Thyroid gland (tissue), 4 donors: ENCODE measurements at regions not wholly inside any gene's neighbourhood (a gene's known extent, or its start where the extent isn't known, plus 50 kb on each side); places are given as distances from the start of the nearest gene placed in this dataset.

ENCODE experiments used
- DNase-seq, 2 donors: peaks; one replicate each; pipeline ENCODE4 v3.0.0-alpha.2; 2019
- H3K27ac ChIP-seq, 3 donors: fragments of 200-600 bp; sonication (generic); 1 replicate in 2 of 3; 2 replicates in 1 of 3; pipeline ENCODE4 v1.5.1; 2016 to 2019; ENCODE audit warnings: mild to moderate bottlenecking in 1 of 3, moderate library complexity in 1 of 3
- H3K27me3 ChIP-seq: fragments of 200-600 bp; sonication (generic); one replicate; pipeline ENCODE4 v1.5.1; 2019
- H3K36me3 ChIP-seq, 2 donors: fragments of 200-600 bp; sonication (generic); one replicate each; pipeline ENCODE4 v1.5.1; 2016 to 2019
- H3K4me1 ChIP-seq, 2 donors: fragments of 200-600 bp; sonication (generic); one replicate each; pipeline ENCODE4 v1.5.1; 2017 to 2019
- H3K4me3 ChIP-seq, 3 donors: fragments of 200-600 bp; sonication (generic); replicated peaks in 1 of 3; 1 replicate in 2 of 3; 2 replicates in 1 of 3; pipeline ENCODE4 v1.5.1; 2016; ENCODE audit warnings: mild to moderate bottlenecking in 1 of 3
- H3K9me3 ChIP-seq: fragments of 200-600 bp; sonication (generic); one replicate; pipeline ENCODE4 v1.5.1; 2017
- POLR2A ChIP-seq, 2 donors: fragments of 450-650 bp; IDR thresholded peaks; one replicate each; pipeline ENCODE4 v1.6.1; 2017; ENCODE audit warnings: antibody characterized with exemption in 2 of 2, mild to moderate bottlenecking in 2 of 2, moderate library complexity in 1 of 2
- WGBS, 2 donors: methylation state at CpG; one replicate each; pipeline ENCODE4 v1.1.5; 2017; 5-methylcytosine and 5-hydroxymethylcytosine counted together
- intact Hi-C: fragments of 100-400 bp; cut with DNase I; formaldehyde crosslinking; loops from one replicate; pipeline ENCODE4 v1.15.1; 2023
- TF ChIP-seq, protein P1 (sequence below), 6 experiments: fragments of 200-600 bp in 3 of 6; fragments of 450-650 bp in 3 of 6; sonication (generic) in 3 of 6; IDR thresholded peaks; one replicate each; pipeline ENCODE4 v1.5.1; 2016 to 2019; ENCODE audit warnings: antibody characterized with exemption in 6 of 6, mild to moderate bottlenecking in 2 of 6, inconsistent platforms in 1 of 6, moderate library complexity in 1 of 6

- Histone ChIP-seq H3K36me3 (no peaks in the 10 kb centered on the region), H3K4me1 (no peaks in the 10 kb centered on the region), H3K9me3 (no peaks in the 10 kb centered on the region), H3K27me3 (no peaks in the 10 kb centered on the region), H3K4me3 (no peak overlapping the region), H3K27ac (no peak overlapping the region)
- intact Hi-C loops, result no loop called here
- WGBS, 2 donors, result 91 to 99% methylated on average over 1 of the region's 1 CpG
- DNase-seq, result no peak
- TF ChIP-seq, protein P1, sequence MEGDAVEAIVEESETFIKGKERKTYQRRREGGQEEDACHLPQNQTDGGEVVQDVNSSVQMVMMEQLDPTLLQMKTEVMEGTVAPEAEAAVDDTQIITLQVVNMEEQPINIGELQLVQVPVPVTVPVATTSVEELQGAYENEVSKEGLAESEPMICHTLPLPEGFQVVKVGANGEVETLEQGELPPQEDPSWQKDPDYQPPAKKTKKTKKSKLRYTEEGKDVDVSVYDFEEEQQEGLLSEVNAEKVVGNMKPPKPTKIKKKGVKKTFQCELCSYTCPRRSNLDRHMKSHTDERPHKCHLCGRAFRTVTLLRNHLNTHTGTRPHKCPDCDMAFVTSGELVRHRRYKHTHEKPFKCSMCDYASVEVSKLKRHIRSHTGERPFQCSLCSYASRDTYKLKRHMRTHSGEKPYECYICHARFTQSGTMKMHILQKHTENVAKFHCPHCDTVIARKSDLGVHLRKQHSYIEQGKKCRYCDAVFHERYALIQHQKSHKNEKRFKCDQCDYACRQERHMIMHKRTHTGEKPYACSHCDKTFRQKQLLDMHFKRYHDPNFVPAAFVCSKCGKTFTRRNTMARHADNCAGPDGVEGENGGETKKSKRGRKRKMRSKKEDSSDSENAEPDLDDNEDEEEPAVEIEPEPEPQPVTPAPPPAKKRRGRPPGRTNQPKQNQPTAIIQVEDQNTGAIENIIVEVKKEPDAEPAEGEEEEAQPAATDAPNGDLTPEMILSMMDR (IDR thresholded peaks at IDR 0.05), result no peak
- TF ChIP-seq POLR2A (IDR thresholded peaks at IDR 0.05), result no peak
Measured at GRCh38 chr2:153115141-153115540, 363.4 kb downstream of the RPRM start.

DNA sequence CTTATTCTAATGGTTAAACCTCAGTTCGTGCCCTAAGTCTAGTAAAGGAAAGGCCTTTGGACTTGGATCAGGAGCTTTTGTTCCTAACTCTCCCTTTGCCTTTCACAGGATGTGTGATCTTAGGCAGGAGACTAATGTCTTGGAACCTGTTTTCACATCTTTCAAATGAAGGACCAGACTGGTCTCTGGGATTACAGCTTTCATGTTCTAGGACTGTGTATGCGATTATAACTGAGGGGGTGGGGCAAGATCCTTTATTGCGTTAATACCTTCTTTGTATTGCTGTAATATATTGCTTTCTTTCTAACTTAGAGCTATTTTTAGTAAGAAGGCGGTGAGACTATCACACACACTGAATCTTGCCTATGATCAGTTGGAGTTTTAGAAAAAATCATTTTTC is 368.1 kb downstream of the RPRM start:
- no peaks in the 10 kb centered on the region for H3K9me3 ChIP-seq
- no peaks in the 10 kb centered on the region for H3K4me1 ChIP-seq
- H3K4me3 ChIP-seq, result no peak overlapping the region
- H3K27me3 ChIP-seq, result no peaks in the 10 kb centered on the region
- no peak for DNase-seq
- TF ChIP-seq, protein P1 (IDR thresholded peaks at IDR 0.05), result no peak
- no peak for TF ChIP-seq POLR2A (IDR thresholded peaks at IDR 0.05)
- intact Hi-C loops, result no loop called here
- no peak overlapping the region for H3K27ac ChIP-seq
- 73 to 83% methylated on average over 4 of the region's 4 CpGs for WGBS, 2 donors
- H3K36me3 ChIP-seq, result no peaks in the 10 kb centered on the region

DNA sequence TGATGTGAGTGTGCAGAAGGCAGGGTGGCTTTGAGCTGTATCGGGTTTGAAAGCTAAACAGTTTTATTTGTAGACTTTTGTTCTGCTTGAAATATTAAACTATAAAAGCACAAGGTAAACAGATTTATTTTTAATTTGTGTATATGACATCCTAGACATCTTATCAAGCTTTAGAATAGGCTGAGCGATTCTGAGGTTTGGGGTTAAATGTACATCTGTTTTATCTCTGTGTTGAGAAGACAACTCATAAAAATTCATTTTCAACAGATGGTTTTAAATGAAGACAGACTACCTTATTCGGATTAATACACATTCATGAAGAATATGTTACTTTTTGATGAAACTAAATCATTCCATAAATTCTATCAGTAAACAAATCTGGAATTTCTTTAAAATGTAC is 368.8 kb downstream of the RPRM start:
- Histone ChIP-seq H3K27ac (no peak overlapping the region), H3K27me3 (no peaks in the 10 kb centered on the region), H3K36me3 (no peaks in the 10 kb centered on the region), H3K4me3 (no peak overlapping the region), H3K9me3 (no peaks in the 10 kb centered on the region), H3K4me1 (no peaks in the 10 kb centered on the region)
- TF ChIP-seq, protein P1 (IDR thresholded peaks at IDR 0.05), result no peak
- 87 to 92% methylated on average over 3 of the region's 3 CpGs for WGBS, 2 donors
- intact Hi-C loops, result no loop called here
- DNase-seq, result no peak

GRCh38 chr2:153106802-153107477 is 371.6 kb downstream of the RPRM start:
- Histone ChIP-seq H3K36me3 (no peaks in the 10 kb centered on the region), H3K4me1 (no peaks in the 10 kb centered on the region), H3K9me3 (no peaks in the 10 kb centered on the region), H3K27me3 (no peaks in the 10 kb centered on the region), H3K4me3 (no peak overlapping the region), H3K27ac (no peak overlapping the region)
- DNase-seq, result no peak
- intact Hi-C loops, result no loop called here
- 70 to 85% methylated on average over 1 of the region's 1 CpG for WGBS, 2 donors
- no peak for TF ChIP-seq POLR2A (IDR thresholded peaks at IDR 0.05)
- TF ChIP-seq, protein P1 (IDR thresholded peaks at IDR 0.05), result no peak

DNA sequence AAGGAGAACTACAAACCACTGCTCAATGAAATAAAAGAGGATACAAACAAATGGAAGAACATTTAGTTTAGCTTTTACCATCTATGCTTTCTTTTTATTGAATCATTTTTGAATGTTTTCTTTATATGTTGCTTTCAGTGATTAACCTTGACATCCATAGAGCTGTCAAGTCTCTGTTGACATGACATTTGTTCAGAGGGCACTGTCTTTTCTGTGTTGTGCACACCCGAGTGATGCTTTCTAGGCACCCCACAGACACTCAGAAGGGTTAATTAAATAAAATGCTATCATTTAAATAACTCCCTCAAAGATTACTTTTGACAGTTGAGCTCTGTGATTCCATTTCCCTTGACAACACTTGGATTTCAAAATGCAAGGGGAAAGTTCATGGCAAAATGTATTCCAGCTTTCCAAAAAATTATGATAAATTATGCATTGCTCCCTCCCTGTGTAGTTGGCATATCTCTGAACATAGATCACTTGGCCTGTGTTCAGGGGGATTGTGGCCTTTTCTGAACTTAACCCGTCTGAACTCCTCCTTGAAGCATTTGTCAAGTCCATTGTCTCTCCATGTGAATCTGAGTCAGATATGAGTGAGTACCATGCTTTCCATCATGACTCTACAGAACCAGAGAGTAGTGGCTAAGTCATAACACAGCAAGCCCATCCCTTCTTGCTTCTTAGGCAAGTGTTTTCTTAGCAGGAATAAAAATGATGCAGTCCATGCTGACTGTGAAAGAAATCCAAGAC is 372.6 kb downstream of the RPRM start:
- no peak for DNase-seq
- 74 to 81% methylated on average over 2 of the region's 2 CpGs for WGBS, 2 donors
- H3K36me3 ChIP-seq, result no peaks in the 10 kb centered on the region
- TF ChIP-seq, protein P1 (IDR thresholded peaks at IDR 0.05), result no peak
- no peak for TF ChIP-seq POLR2A (IDR thresholded peaks at IDR 0.05)
- H3K4me3 ChIP-seq, result no peak overlapping the region
- intact Hi-C loops, result no loop called here
- H3K4me1 ChIP-seq, result no peaks in the 10 kb centered on the region
- H3K27me3 ChIP-seq, result no peaks in the 10 kb centered on the region
- no peak overlapping the region for H3K27ac ChIP-seq
- H3K9me3 ChIP-seq, result no peaks in the 10 kb centered on the region
